GM23338 (cell line): ENCODE measurements at regions not wholly inside any gene's neighbourhood (a gene's known extent, or its start where the extent isn't known, plus 50 kb on each side); places are given as distances from the start of the nearest gene placed in this dataset.

Experiments used
- ATAC-seq: fragments of 200-7000 bp; cut with Tn5 transposase; 3 replicates; pipeline ENCODE4 v1.9.1; 2020
- DNase-seq: peaks from one replicate; pipeline ENCODE4 v3.0.0-alpha.2; 2015; ENCODE audit warnings: low spot score
- H2AFZ ChIP-seq: fragments of 200-600 bp; sonication (generic); 2 replicates; pipeline ENCODE4 v1.8.0; 2016; ENCODE audit warnings: antibody characterized with exemption, mild to moderate bottlenecking, moderate library complexity
- H3F3A ChIP-seq: fragments of 200-600 bp; sonication (generic); replicated peaks from 2 replicates; pipeline ENCODE4 v1.8.0; 2017; ENCODE audit warnings: antibody characterized with exemption, mixed run types, low read depth
- H3K27ac ChIP-seq: fragments of 200-600 bp; sonication (generic); 2 replicates; pipeline ENCODE4 v1.6.1; 2016; ENCODE audit warnings: low read depth
- H3K27me3 ChIP-seq: fragments of 200-600 bp; sonication (generic); 2 replicates; pipeline ENCODE4 v1.8.0; 2016; ENCODE audit warnings: mild to moderate bottlenecking, mixed run types, moderate library complexity; ENCODE audit not compliant: insufficient read depth
- H3K36me3 ChIP-seq: fragments of 200-600 bp; sonication (generic); 2 replicates; pipeline ENCODE4 v1.8.0; 2016; ENCODE audit warnings: mild to moderate bottlenecking; ENCODE audit not compliant: insufficient read depth
- H3K4me1 ChIP-seq: fragments of 200-600 bp; sonication (generic); 2 replicates; pipeline ENCODE4 v1.8.0; 2016; ENCODE audit warnings: mild to moderate bottlenecking, moderate library complexity; ENCODE audit not compliant: insufficient read depth
- H3K4me2 ChIP-seq: fragments of 200-600 bp; sonication (generic); 2 replicates; pipeline ENCODE4 v1.7.1; 2017; ENCODE audit warnings: mixed run types
- H3K4me3 ChIP-seq: fragments of 200-600 bp; sonication (generic); 2 replicates; pipeline ENCODE4 v1.6.1; 2016; ENCODE audit warnings: mixed run types
- H3K79me2 ChIP-seq: fragments of 200-600 bp; sonication (generic); replicated peaks from 2 replicates; pipeline ENCODE4 v1.8.0; 2017; ENCODE audit warnings: mild to moderate bottlenecking; ENCODE audit not compliant: insufficient read depth
- H3K9me2 ChIP-seq: fragments of 200-600 bp; sonication (generic); 2 replicates; pipeline ENCODE4 v1.8.0; 2017; ENCODE audit not compliant: insufficient read depth
- H4K20me1 ChIP-seq: fragments of 200-600 bp; sonication (generic); replicated peaks from 2 replicates; pipeline ENCODE4 v1.8.0; 2017; ENCODE audit warnings: mild to moderate bottlenecking; ENCODE audit not compliant: insufficient read depth
- H3K27ac Mint-ChIP-seq: 2 replicates; pipeline ENCODE4 v1.8.0; 2020; ENCODE audit warnings: inconsistent platforms, mild to moderate bottlenecking, moderate library complexity, mixed read lengths
- H3K27me3 Mint-ChIP-seq: 3 replicates; pipeline ENCODE4 v1.8.0; 2022; ENCODE audit warnings: low read depth, mild to moderate bottlenecking, moderate library complexity, mixed read lengths, inconsistent platforms; ENCODE audit not compliant: insufficient read depth, poor library complexity
- H3K36me3 Mint-ChIP-seq: 3 replicates; pipeline ENCODE4 v1.8.0; 2021; ENCODE audit warnings: low read depth, mild to moderate bottlenecking, inconsistent platforms, moderate library complexity, mixed read lengths
- H3K4me1 Mint-ChIP-seq: 3 replicates; pipeline ENCODE4 v1.8.0; 2020; ENCODE audit warnings: mild to moderate bottlenecking, inconsistent platforms, mixed read lengths
- H3K4me3 Mint-ChIP-seq: 3 replicates; pipeline ENCODE4 v1.8.0; 2021; ENCODE audit warnings: moderate library complexity, mild to moderate bottlenecking, inconsistent platforms, mixed read lengths
- H3K9me3 Mint-ChIP-seq: 3 replicates; pipeline ENCODE4 v1.8.0; 2020; ENCODE audit warnings: moderate library complexity, mild to moderate bottlenecking, inconsistent platforms, mixed read lengths
- CREB1 ChIP-seq: fragments of 250-450 bp; sonication (Bioruptor Pico); IDR thresholded peaks from 2 replicates; pipeline ENCODE4 v1.5.0; 2020; ENCODE audit warnings: low read depth, mild to moderate bottlenecking, moderate library complexity
- CTCF ChIP-seq, 2 experiments: fragments of 200-600 bp in 1 of 2; sonication (generic) in 1 of 2; conservative IDR thresholded peaks; 2 replicates each; pipeline versions ENCODE4 v1.5.1 to v1.6.1; 2016 to 2017; ENCODE audit warnings: antibody characterized with exemption in 2 of 2, low read depth in 2 of 2, mild to moderate bottlenecking in 2 of 2, moderate library complexity in 1 of 2
- ETS1 ChIP-seq: IDR thresholded peaks from 2 replicates; pipeline ENCODE4 v1.6.1; 2016; ENCODE audit warnings: antibody characterized with exemption
- EZH2 ChIP-seq: fragments of 200-600 bp; sonication (generic); IDR thresholded peaks from one replicate; pipeline ENCODE4 v1.8.0; 2017; ENCODE audit warnings: antibody characterized with exemption, mild to moderate bottlenecking, low read depth; ENCODE audit not compliant: unreplicated experiment
- EZH2phosphoT487 ChIP-seq: fragments of 200-600 bp; sonication (generic); IDR thresholded peaks from one replicate; pipeline ENCODE4 v1.8.1; 2018; ENCODE audit warnings: antibody characterized with exemption; ENCODE audit not compliant: unreplicated experiment
- JUNB ChIP-seq: IDR thresholded peaks from one replicate; pipeline ENCODE4 v1.6.1; 2016; ENCODE audit warnings: antibody characterized with exemption; ENCODE audit not compliant: unreplicated experiment
- NANOG ChIP-seq: IDR thresholded peaks from 2 replicates; pipeline ENCODE4 v1.6.1; 2016; ENCODE audit warnings: antibody characterized with exemption, borderline replicate concordance
- POLR2AphosphoS5 ChIP-seq: IDR thresholded peaks from 2 replicates; pipeline ENCODE4 v1.6.1; 2016; ENCODE audit warnings: antibody characterized with exemption, low read depth
- STAT1 ChIP-seq: IDR thresholded peaks from one replicate; pipeline ENCODE4 v1.6.1; 2016; ENCODE audit warnings: antibody characterized with exemption; ENCODE audit not compliant: unreplicated experiment
- ZNF114 ChIP-seq: fragments of 250-450 bp; sonication (Bioruptor Pico); IDR thresholded peaks from 2 replicates; pipeline ENCODE4 v1.5.0; 2020; ENCODE audit warnings: mild to moderate bottlenecking, moderate library complexity
- ZNF331 ChIP-seq: fragments of 250-450 bp; sonication (Bioruptor Pico); IDR thresholded peaks from 2 replicates; pipeline ENCODE4 v1.5.0; 2020; ENCODE audit warnings: low read depth, mild to moderate bottlenecking, moderate library complexity
- ZNF462 ChIP-seq: fragments of 250-450 bp; sonication (Bioruptor Pico); IDR thresholded peaks from 2 replicates; pipeline ENCODE4 v1.5.0; 2020; ENCODE audit warnings: mild to moderate bottlenecking, moderate library complexity

- Histone ChIP-seq H3K27me3 (no peaks in the 10 kb centered on the region), H3K4me3 (no peak overlapping the region), H3F3A (no peaks in the 10 kb centered on the region), H3K4me1 (no peaks in the 10 kb centered on the region), H4K20me1 (no peaks in the 10 kb centered on the region), H3K9me2 (no peaks in the 10 kb centered on the region), H2AFZ (no peak overlapping the region), H3K27ac (no peak overlapping the region), H3K79me2 (no peaks in the 10 kb centered on the region), H3K4me2 (no peak overlapping the region), H3K36me3 (no peaks in the 10 kb centered on the region)
- Mint-ChIP-seq H3K9me3 (no peaks in the 10 kb centered on the region), H3K4me3 (no peak overlapping the region), H3K4me1 (no peaks in the 10 kb centered on the region), H3K36me3 (no peaks in the 10 kb centered on the region), H3K27ac (no peak overlapping the region), H3K27me3 (no peaks in the 10 kb centered on the region)
- TF ChIP-seq EZH2 (no peak), CREB1 (CRISPR knock-in tag) (no peak), STAT1 (no peak), ZNF462 (CRISPR knock-in tag) (no peak), ZNF331 (CRISPR knock-in tag) (no peak), POLR2AphosphoS5 (no peak), JUNB (no peak), ETS1 (no peak), EZH2phosphoT487 (no peak), ZNF114 (CRISPR knock-in tag) (no peak), CTCF (conservative IDR thresholded peaks at IDR 0.05; ENCODE audit: low read depth in 2 of 2) (no peak), NANOG (no peak)
- ATAC-seq (no peak), DNase-seq (no peak)
Measured at GRCh38 chr16:63596716-63597115, 1525.1 kb downstream of the CDH11 start.
